NT2/D1 (cell line): ENCODE measurements at regions not wholly inside any gene's neighbourhood (a gene's known extent, or its start where the extent isn't known, plus 50 kb on each side); places are given as distances from the start of the nearest gene placed in this dataset.

ENCODE experiments used
- SUZ12 ChIP-seq: IDR thresholded peaks from 2 replicates; pipeline ENCODE4 v1.6.1; 2011; ENCODE audit not compliant: insufficient read length, insufficient read depth; ENCODE audit errors: extremely low read depth
- YY1 ChIP-seq: IDR thresholded peaks from 2 replicates; pipeline ENCODE4 v1.6.1; 2011; ENCODE audit not compliant: insufficient read length, insufficient read depth
- ZNF274 ChIP-seq: IDR thresholded peaks from 2 replicates; pipeline ENCODE4 v1.6.1; 2011; ENCODE audit warnings: mild to moderate bottlenecking, low read depth, low read length

DNA sequence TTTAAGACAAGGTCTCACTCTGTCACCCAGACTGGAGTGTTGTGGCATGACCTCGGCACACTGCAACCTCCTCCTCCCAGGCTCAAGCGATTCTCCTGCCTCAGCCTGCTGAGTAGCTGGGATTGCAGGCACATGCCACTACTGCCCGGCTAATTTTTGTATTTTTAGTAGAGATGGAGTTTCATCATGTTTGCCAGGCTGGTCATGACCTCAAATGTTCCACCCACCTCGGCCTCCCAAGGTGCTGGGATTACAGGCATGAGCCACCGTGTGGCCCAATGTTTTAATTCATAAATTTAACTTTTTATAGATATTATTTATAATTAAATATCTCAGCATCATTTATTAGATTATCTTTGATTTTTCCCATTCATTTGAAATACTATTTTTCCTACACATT is 658.0 kb upstream of the NRG3 start:
- TF ChIP-seq ZNF274 (no peak), YY1 (no peak), SUZ12 (no peak)
